Superior temporal gyrus (tissue), 1 donor: ENCODE measurements at regions not wholly inside any gene's neighbourhood (a gene's known extent, or its start where the extent isn't known, plus 50 kb on each side); places are given as distances from the start of the nearest gene placed in this dataset.

Source experiments
- DNase-seq: peaks from one replicate; pipeline ENCODE4 v3.0.0-alpha.2; 2016; ENCODE audit errors: extremely low spot score

DNA sequence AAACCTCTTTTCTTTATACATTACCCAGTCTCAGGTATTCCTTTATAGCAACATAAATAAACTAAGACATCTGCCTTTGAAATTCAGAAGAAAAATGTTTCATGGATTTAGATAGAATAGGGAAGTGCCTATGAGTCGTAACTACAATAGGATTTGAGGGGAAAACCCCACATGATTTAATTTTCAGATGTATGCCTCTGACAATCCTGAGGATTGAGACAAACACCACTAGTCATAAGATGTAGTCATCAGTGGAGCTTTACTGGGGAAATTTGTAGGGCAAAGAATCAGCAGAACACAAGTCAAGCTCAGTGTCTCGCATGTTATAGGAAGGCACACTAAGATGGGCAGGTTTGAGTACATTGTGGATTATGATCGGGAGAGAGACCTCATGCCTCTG is 566.4 kb downstream of the BMP2 start:
- DNase-seq = no peak

- no peak for DNase-seq
Observed at GRCh38 chr20:7346026-7346425, 578.5 kb downstream of the BMP2 start.

GRCh38 chr20:7346562-7346961 is 579.1 kb downstream of the BMP2 start:
- no peak for DNase-seq

DNA sequence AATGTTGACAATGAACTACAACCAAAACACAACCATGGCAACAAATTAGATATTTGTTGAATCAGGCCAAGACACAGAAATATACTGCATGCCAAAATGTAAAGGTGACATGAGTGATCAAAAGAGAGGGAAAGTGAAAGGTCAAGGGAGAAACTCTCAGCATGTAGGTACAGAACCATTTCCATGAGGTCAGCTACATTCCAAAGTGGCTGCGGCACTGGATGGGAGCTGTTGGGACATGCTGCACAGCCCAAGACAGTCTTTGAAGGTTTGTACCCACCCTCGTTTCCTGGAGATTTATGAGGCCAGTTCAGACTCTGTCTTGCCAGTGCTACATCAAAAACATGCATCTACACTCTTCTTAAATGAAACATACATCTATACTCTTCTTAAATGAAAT is 579.9 kb downstream of the BMP2 start:
- DNase-seq = no peak

DNA sequence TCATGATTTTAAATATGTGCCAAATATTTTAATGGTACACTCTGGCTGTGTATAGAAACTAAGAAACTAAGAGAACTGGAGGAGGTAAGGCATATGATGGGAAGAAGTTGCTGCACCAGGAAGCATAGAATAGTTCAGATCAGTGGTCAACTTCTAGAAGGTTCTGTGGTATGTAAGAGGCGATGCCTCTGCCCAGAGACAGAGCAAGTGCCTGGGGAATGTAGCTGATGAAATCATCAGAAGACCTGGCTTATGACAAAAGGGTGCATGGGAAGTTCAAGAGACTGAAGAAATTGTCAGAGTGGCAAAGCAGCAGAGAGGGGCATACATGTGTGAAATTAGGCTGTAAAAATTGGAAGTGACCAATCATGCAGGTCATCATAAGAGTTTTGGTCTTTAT is 580.8 kb downstream of the BMP2 start:
- no peak for DNase-seq

DNA sequence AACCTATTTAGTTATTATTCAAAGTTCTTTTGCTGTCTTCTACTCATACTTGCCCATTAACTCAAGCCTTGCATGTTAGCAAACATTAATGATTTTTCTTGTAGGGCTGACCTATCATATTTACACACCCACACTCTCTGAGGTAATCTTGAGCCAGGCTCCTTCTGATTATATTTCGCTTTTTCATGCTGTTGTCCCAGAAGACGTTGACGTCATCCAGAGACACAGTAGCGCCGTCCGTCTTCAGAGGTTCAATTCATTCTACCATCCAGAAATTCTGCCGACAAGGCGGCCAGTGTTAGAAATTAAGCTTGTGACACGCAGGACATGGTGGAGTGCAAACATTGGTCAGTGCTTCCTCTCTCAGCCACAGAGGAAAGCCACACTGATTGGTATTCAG is 584.7 kb downstream of the BMP2 start:
- no peak for DNase-seq

DNA sequence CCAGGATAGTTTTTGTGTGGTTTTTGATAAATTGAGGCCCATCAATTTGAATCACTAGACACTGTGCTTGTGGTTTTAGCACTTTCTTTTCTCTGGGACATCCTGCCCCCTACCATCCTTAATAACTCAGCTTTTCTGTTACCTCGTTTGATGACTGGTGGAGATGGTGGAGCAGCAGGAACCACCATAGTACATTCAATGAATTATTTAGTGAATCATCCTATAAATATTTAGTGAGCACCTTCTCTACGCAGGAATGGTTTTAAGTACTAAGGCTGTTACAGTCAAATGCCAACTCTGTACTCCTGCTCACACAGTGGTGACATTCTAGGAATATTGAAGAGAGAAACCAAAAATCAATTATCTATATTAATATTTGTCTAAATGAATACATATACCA is 585.2 kb downstream of the HAO1 start:
- no peak for DNase-seq

GRCh38 chr20:7358670-7359069 is 581.6 kb downstream of the HAO1 start:
- no peak for DNase-seq

DNA sequence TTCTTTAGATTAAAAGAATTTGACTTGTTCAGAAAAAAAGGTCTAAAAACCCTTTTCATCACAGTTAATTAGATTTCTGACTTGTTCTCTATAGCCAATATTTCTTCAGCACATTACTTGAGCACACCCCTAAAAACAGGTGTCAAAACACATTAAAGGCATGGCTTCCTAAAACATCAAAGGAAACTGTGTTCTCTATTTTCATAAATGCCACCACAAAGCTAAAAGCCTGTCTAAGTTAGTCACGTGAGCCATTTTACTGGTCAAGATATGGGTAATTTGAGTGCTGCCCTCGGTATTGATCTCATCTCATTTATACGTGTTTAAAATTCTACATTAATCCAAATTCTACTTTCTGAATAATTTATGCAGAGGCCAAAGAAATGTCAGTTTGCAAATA is 580.5 kb downstream of the HAO1 start:
- DNase-seq = no peak

DNA sequence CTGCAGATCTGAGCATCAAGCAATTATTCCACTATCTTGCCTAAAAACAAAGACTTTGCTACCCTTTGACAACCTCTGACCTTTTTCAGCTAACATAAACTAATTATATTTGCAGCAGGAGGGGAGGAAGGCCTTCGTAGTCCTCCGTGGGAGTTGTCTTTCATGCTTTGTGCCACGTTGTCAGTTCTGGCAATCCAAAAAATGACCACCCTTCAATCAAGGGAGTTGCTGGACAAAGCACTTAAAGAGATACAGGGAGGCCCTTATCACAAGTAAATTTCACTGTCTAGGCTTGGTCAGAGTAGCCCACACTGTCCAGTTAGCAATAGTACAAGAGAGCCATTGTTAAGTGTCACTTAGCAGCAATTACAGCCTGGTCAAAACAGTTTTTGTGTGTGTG is 578.9 kb downstream of the HAO1 start:
- DNase-seq = no peak

DNA sequence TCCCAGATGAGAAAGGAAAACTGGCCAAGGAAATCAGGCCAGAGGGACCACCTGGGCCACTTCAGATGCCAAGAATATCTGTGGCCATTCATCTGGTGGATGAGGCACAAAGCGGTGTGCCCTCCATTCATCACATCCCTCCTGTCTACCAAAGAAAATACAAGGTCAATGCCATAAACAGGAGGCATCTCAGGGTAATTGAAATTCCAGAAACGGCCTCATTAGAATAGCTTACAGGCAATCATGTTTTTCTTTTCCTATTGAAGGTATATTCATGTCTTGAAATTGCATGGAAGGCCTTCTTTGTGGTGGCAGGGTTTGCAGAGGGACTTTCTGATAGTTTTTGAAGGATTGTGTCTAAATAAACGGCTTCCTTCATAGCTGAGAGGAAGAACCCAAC is 578.3 kb downstream of the HAO1 start:
- no peak for DNase-seq

DNA sequence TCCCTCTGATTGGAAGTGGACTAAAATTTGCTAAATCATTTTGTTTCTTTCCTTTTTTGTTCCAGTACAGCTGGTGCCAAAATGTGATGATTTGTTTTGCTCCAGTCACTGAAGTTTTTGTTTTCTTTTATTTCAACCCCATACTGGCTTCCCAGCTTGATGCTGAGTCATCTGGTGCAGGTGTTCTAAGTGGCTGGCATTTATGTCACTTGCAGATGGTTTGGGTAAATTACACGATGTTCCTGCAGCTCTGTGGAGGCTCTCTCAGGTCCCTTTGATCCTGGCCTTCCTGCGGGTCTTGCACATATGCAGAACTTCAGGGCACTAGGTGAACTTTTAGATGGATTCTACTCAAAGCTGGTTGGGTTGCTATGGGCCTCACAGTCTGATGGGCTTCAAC is 577.7 kb downstream of the HAO1 start:
- no peak for DNase-seq

DNA sequence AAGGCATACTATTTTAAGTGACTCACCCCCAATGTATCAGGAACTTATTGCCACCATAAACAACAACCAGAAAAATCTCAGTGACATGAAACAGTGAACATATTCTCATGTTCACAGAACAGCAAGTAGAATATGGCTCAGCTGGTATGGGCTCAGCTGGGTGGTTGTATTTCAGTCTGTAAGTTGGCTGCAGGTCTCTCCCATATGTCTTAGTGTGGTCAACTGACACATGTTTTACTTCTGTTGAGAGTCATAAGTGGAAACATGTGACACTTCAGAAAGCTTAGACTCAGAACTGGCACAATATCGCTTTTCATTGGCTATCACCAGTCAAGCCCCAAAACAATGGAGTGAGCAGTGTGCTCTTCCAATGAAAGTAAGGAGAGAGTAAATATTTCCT is 574.1 kb downstream of the HAO1 start:
- no peak for DNase-seq

GRCh38 chr20:7371518-7372163 is 568.6 kb downstream of the HAO1 start:
- DNase-seq = no peak

DNA sequence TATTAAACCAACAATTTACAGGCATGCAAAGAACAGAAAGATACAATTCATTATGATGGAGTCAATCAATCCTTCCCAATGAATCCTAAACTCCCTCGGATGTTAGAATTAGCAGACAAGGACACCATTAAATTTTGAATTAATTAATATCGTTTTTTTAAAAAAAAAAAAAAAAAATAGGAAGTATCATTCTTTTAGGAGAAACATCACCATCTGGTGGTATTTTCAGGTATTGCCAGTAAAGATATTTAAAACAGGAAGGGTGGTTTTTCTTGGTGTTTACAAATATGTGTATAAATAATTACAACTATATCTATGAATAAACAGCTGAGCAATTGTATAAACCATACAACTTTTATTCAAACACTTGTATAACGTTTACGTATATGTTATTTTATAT is 564.4 kb downstream of the HAO1 start:
- no peak for DNase-seq

- DNase-seq = no peak
Observed at GRCh38 chr20:7378864-7379605, 561.2 kb downstream of the HAO1 start.

DNA sequence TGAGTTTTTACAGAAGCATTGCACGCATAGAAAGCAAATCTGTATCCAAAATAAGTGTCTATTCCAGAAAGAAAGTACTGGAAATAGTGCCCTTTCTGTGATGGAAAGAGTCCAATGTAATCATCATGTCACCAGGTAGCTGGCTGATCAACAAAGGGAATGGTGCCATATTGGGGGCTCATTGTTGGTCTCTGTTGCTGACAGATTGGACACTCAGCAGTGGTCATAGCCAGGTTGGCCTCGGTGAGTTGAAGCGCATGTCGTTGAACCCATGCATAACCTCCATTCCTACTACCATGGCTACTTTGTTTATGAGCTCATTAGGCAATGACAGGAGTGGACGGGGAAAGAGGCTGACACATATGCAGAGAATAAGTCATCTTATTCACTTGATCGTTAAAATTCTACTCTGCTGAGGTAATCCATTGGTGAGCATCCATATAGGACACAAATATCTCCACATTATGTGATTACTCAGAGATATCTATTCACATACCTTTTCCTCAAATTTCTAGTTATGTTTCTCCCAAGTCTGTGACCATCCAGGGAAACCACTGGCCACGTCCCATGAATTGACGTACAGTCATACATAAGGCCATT is 560.5 kb downstream of the HAO1 start:
- DNase-seq = no peak

DNA sequence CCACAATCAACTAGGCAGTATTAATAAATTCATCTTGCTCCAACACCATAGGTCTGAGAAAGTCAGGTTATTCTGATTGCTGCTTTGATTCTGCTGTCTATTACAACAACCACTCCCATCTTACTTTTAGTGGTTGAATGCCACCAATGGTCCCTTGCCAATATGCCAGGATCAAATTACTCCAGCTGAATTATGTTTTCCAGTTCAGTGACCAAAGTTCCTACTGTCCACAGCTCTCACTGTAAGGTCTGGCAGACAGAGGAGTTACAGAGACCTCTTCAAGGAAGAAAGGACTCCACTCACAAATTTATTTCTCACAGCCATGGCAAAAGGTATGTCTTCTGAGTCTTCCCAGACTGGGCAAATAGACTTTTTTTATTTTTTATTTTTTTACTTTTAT is 557.0 kb downstream of the HAO1 start:
- no peak for DNase-seq

GRCh38 chr20:7387638-7388193 is 552.5 kb downstream of the HAO1 start:
- DNase-seq = no peak

DNA sequence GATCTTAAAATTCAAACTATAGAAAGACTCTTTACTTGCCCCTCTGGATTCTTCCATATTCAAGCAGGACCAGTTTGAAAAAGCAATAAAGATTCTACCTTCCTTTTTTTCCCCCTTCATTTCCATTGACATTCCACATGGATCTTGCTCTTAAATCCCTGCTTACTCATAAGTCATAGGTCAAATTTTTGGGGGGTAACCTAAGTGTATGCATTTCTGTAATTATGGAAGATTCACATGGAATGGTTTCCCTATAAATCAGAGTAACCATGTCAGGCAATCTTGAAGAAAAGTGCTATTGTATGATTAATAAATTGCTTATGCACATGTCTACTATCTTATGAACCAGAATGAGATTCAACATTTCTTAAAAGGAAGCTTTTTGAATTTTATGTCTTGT is 551.0 kb downstream of the HAO1 start:
- no peak for DNase-seq

- DNase-seq = peak; percentile 39
Observed at GRCh38 chr20:7392542-7393206, 547.6 kb downstream of the HAO1 start.

GRCh38 chr20:7399114-7399513 is 541.1 kb downstream of the HAO1 start:
- DNase-seq = no peak

DNA sequence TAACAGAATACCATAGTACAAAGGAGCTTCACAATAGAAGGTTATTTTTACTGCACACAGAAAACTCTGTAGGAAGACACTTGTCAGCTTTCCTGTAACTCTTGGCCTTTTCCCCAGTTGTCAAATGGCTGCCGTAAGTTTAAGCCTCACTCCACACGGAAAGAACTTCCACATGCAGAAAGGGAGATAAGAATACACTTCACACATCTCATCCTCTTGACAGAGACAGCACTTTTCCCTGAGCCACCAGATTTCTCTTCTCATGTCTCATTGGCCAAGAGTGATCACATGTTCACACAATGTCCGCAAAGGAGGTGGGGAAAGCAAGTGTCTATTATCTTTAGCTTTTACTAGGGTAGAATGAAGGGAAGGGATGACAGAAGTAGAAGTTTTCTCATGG is 540.7 kb downstream of the HAO1 start:
- no peak for DNase-seq
